A673 (cell line): ENCODE measurements at regions not wholly inside any gene's neighbourhood (a gene's known extent, or its start where the extent isn't known, plus 50 kb on each side); places are given as distances from the start of the nearest gene placed in this dataset.

ENCODE experiments used
- EZH2 ChIP-seq: fragments of 200-600 bp; sonication (generic); IDR thresholded peaks from 2 replicates; pipeline ENCODE4 v1.6.1; 2017; ENCODE audit warnings: borderline replicate concordance, low read depth, mild to moderate bottlenecking, mixed read lengths, antibody characterized with exemption, low read length; ENCODE audit not compliant: poor library complexity, severe bottlenecking
- TF ChIP-seq, protein P1 (sequence below): fragments of 300-800, 200-600 bp; sonication (generic); conservative IDR thresholded peaks from 2 replicates; pipeline ENCODE4 v1.5.1; 2017; ENCODE audit warnings: low read depth, mild to moderate bottlenecking, antibody characterized with exemption, low read length, moderate library complexity, mixed read lengths

DNA sequence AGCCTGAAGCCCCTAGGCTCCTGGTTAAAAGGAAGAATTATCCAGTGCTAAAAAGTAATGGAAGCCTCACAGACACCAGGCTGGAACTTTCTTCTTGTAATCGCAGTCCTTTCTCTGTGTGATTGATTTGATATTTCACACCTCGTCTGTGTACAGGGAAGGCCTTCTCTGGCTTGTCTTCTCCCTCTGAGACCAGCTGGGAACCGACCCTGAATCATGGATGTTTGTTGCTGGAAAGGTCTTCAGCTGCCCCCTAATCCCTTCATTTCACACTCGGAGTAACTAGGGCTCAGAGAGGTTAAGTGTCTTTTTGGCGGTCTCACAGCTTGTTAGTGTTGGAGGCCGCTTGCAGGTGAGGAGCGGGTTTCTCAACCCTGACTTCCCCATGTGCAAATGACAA, 500.2 kb upstream of the CDH4 start:
- TF ChIP-seq, protein P1, sequence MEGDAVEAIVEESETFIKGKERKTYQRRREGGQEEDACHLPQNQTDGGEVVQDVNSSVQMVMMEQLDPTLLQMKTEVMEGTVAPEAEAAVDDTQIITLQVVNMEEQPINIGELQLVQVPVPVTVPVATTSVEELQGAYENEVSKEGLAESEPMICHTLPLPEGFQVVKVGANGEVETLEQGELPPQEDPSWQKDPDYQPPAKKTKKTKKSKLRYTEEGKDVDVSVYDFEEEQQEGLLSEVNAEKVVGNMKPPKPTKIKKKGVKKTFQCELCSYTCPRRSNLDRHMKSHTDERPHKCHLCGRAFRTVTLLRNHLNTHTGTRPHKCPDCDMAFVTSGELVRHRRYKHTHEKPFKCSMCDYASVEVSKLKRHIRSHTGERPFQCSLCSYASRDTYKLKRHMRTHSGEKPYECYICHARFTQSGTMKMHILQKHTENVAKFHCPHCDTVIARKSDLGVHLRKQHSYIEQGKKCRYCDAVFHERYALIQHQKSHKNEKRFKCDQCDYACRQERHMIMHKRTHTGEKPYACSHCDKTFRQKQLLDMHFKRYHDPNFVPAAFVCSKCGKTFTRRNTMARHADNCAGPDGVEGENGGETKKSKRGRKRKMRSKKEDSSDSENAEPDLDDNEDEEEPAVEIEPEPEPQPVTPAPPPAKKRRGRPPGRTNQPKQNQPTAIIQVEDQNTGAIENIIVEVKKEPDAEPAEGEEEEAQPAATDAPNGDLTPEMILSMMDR = no peak
- TF ChIP-seq EZH2 = no peak
